ENCODE measurements at regions not wholly inside any gene's neighbourhood (a gene's known extent, or its start where the extent isn't known, plus 50 kb on each side); places are given as distances from the start of the nearest gene placed in this dataset.
A peak's percentile ranks its signal among the peaks of the same experiment; 100 is the strongest.
"Not testable (repeated sequence)": the region's sequence is repeated elsewhere in the genome, so short reads cannot be mapped to it uniquely, and the experiment has no call there.

GRCh38 chr2:186968277-186968676, 119.3 kb upstream of the ZSWIM2 start:
- DNase-seq (ENCODE audit: low read depth): no peak

GRCh38 chr2:186966015-186966414, 117.0 kb upstream of the ZSWIM2 start:
- no peak for DNase-seq (ENCODE audit: low read depth)
- no peak overlapping the region for H3K4me3 ChIP-seq (ENCODE audit: low read depth, low read length)
- TF ChIP-seq CTCF (IDR thresholded peaks at IDR 0.05; ENCODE audit: insufficient read depth, low read depth, low read length): no peak

More at GRCh38 chr2:186968277-186968676, 119.3 kb upstream of the ZSWIM2 start:
- H3K4me3 ChIP-seq (ENCODE audit: low read depth, low read length): no peak overlapping the region
- TF ChIP-seq CTCF (IDR thresholded peaks at IDR 0.05; ENCODE audit: insufficient read depth, low read depth, low read length): no peak

GRCh38 chr2:186962085-186962747, 113.2 kb upstream of the ZSWIM2 start:
- no peak for DNase-seq (ENCODE audit: low read depth)
- TF ChIP-seq CTCF (IDR thresholded peaks at IDR 0.05; ENCODE audit: insufficient read depth, low read depth, low read length): no peak
- no peak overlapping the region for H3K4me3 ChIP-seq (ENCODE audit: low read depth, low read length)

GRCh38 chr2:186960241-186960640, 111.3 kb upstream of the ZSWIM2 start:
- H3K4me3 ChIP-seq (ENCODE audit: low read depth, low read length): not testable (repeated sequence)

GRCh38 chr2:186959486-186959885, 110.5 kb upstream of the ZSWIM2 start:
- H3K4me3 ChIP-seq (ENCODE audit: low read depth, low read length): no peak overlapping the region
- TF ChIP-seq CTCF (IDR thresholded peaks at IDR 0.05; ENCODE audit: insufficient read depth, low read depth, low read length): no peak
- DNase-seq (ENCODE audit: low read depth): no peak

More at GRCh38 chr2:186960241-186960640, 111.3 kb upstream of the ZSWIM2 start:
- DNase-seq (ENCODE audit: low read depth): not testable (repeated sequence)

- peak; percentile 36 for DNase-seq (ENCODE audit: low read depth)
- no peak overlapping the region for H3K4me3 ChIP-seq (ENCODE audit: low read depth, low read length)
- no peak for TF ChIP-seq CTCF (IDR thresholded peaks at IDR 0.05; ENCODE audit: insufficient read depth, low read depth, low read length)
These were observed 101.7 kb upstream of the ZSWIM2 start for GRCh38 chr2:186950694-186951093.

- DNase-seq (ENCODE audit: low read depth): no peak
- no peak overlapping the region for H3K4me3 ChIP-seq (ENCODE audit: low read depth, low read length)
- TF ChIP-seq CTCF (IDR thresholded peaks at IDR 0.05; ENCODE audit: insufficient read depth, low read depth, low read length): no peak
These were observed 100.8 kb upstream of the ZSWIM2 start for GRCh38 chr2:186949726-186950256.
